Osteoblast (primary cell): ENCODE measurements at regions not wholly inside any gene's neighbourhood (a gene's known extent, or its start where the extent isn't known, plus 50 kb on each side); places are given as distances from the start of the nearest gene placed in this dataset.

ENCODE experiments used
- DNase-seq: peaks from one replicate; pipeline ENCODE4 v3.0.0; 2011; ENCODE audit warnings: low spot score, mixed read lengths; ENCODE audit not compliant: insufficient read length; ENCODE audit errors: missing footprints
- H2AFZ ChIP-seq: 2 replicates; pipeline ENCODE4 v1.6.0; 2011; ENCODE audit warnings: mild to moderate bottlenecking, low read length
- H3K27ac ChIP-seq: 2 replicates; pipeline ENCODE4 v1.5.1; 2011; ENCODE audit warnings: mild to moderate bottlenecking, low read depth, low read length, moderate library complexity
- H3K27me3 ChIP-seq: 2 replicates; pipeline ENCODE4 v1.6.0; 2012; ENCODE audit warnings: mild to moderate bottlenecking, control low read depth, inconsistent platforms, low read length, moderate library complexity; ENCODE audit not compliant: insufficient read depth
- H3K36me3 ChIP-seq: 2 replicates; pipeline ENCODE4 v1.5.1; 2011; ENCODE audit warnings: mild to moderate bottlenecking, low read length, control low read depth, moderate library complexity; ENCODE audit not compliant: insufficient read depth
- H3K4me1 ChIP-seq: 2 replicates; pipeline ENCODE4 v1.5.1; 2011; ENCODE audit warnings: mild to moderate bottlenecking, low read length, control low read depth, moderate library complexity; ENCODE audit not compliant: insufficient read depth
- H3K4me2 ChIP-seq: 2 replicates; pipeline ENCODE4 v1.6.0; 2011; ENCODE audit warnings: mild to moderate bottlenecking, low read length; ENCODE audit not compliant: insufficient read depth
- H3K4me3 ChIP-seq: fragments of 200-600 bp; sonication (generic); 3 replicates; pipeline ENCODE4 v1.5.1; 2012; ENCODE audit warnings: mild to moderate bottlenecking, low read length, inconsistent platforms; ENCODE audit not compliant: insufficient read depth
- H3K79me2 ChIP-seq: 2 replicates; pipeline ENCODE4 v1.6.0; 2012; ENCODE audit warnings: mild to moderate bottlenecking, low read length, control low read depth, inconsistent platforms; ENCODE audit not compliant: insufficient read depth
- H3K9me3 ChIP-seq: 2 replicates; pipeline ENCODE4 v1.5.1; 2011; ENCODE audit warnings: low read depth, low read length, control low read depth
- H4K20me1 ChIP-seq: 2 replicates; pipeline ENCODE4 v1.6.0; 2012; ENCODE audit warnings: mild to moderate bottlenecking, low read length, control low read depth; ENCODE audit not compliant: insufficient read depth
- CTCF ChIP-seq: IDR thresholded peaks from 2 replicates; pipeline ENCODE4 v1.5.1; 2011; ENCODE audit warnings: mild to moderate bottlenecking, low read depth, low read length, moderate library complexity; ENCODE audit errors: extremely low read depth

- Histone ChIP-seq H3K4me1 (peaks cover 6% of the 10 kb centered on the region), H3K36me3 (no peaks in the 10 kb centered on the region), H3K27me3 (no peaks in the 10 kb centered on the region), H3K27ac (no peak overlapping the region), H3K79me2 (no peaks in the 10 kb centered on the region), H3K9me3 (no peaks in the 10 kb centered on the region), H3K4me2 (peak overlapping the region; percentile 67), H2AFZ (peak overlapping the region; percentile 87), H4K20me1 (no peaks in the 10 kb centered on the region), H3K4me3 (peak overlapping the region; percentile 40)
- no peak for TF ChIP-seq CTCF
- DNase-seq: no peak
These were observed 119.0 kb upstream of the WDR17 start for GRCh38 chr4:175946472-175947116.

- no peaks in the 10 kb centered on the region for H3K79me2 ChIP-seq
- H4K20me1 ChIP-seq: no peaks in the 10 kb centered on the region
- no peaks in the 10 kb centered on the region for H3K27me3 ChIP-seq
- H3K4me2 ChIP-seq: peak overlapping the region; percentile 67
- no peaks in the 10 kb centered on the region for H3K36me3 ChIP-seq
- H3K9me3 ChIP-seq: no peaks in the 10 kb centered on the region
- H3K4me1 ChIP-seq: peaks cover 6% of the 10 kb centered on the region
- H3K27ac ChIP-seq: no peak overlapping the region
- peak; percentile 62 for TF ChIP-seq CTCF
- H2AFZ ChIP-seq: no peak overlapping the region
- no peak for DNase-seq
- no peak overlapping the region for H3K4me3 ChIP-seq
These were observed 118.4 kb upstream of the WDR17 start for GRCh38 chr4:175947117-175947722.

GRCh38 chr4:175951794-175952193 is 113.8 kb upstream of the WDR17 start:
- no peak overlapping the region for H3K27ac ChIP-seq
- DNase-seq: no peak

More at GRCh38 chr4:175951794-175952193, 113.8 kb upstream of the WDR17 start:
- no peaks in the 10 kb centered on the region for H4K20me1 ChIP-seq
- no peak overlapping the region for H3K4me3 ChIP-seq
- H3K4me2 ChIP-seq: no peak overlapping the region
- H3K36me3 ChIP-seq: no peaks in the 10 kb centered on the region
- H2AFZ ChIP-seq: peak overlapping the region; percentile 6
- H3K79me2 ChIP-seq: no peaks in the 10 kb centered on the region
- peaks cover 2% of the 10 kb centered on the region for H3K4me1 ChIP-seq
- no peak for TF ChIP-seq CTCF
- no peaks in the 10 kb centered on the region for H3K27me3 ChIP-seq
- no peaks in the 10 kb centered on the region for H3K9me3 ChIP-seq
